ENCODE measurements at regions not wholly inside any gene's neighbourhood (a gene's known extent, or its start where the extent isn't known, plus 50 kb on each side); places are given as distances from the start of the nearest gene placed in this dataset.
"Not testable (repeated sequence)": the region's sequence is repeated elsewhere in the genome, so short reads cannot be mapped to it uniquely, and the experiment has no call there.

DNA sequence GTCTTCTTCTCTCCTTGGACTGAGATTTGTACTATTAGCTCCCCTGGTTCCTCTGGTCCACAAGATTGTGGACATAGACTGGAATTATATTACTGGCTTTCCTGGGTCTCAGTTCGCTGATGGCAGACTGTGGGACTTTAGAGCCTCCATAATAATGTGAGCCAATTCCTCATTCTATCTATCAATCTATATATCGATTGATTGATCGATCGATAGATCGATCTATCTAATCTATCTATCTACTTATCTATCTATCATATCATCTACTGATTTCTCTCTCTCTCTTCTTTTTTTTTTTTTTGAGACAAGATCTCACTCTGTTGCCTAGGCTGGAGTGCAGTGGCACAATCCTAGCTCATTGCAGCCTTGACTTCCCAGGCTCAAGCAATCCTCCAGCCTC is 51.5 kb upstream of the DDR1 start:
- no peak for DNase-seq (ENCODE audit: low read depth in 2 of 3, low spot score in 2 of 3)

DNA sequence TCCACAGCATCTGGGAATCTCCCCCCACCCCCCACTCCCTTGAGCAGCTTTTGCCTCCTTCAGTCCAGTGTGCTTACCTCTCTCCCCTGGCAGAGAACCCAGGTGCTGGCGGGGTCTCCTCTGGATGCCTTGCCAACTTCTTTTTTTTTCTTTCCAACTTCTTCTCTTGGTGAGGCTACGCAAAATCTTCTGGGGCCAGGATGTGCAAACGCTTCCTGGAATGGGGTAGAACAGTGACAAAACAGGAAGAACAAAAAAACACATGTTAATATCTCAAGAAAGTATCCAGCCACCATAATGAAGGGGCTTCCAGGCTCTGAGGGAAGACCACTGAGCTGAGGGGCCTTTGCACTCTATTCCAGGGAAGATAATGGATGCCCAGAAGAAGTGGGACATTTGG is 53.9 kb upstream of the DDR1 start:
- no peak for DNase-seq (ENCODE audit: low read depth in 2 of 3, low spot score in 2 of 3)

DNA sequence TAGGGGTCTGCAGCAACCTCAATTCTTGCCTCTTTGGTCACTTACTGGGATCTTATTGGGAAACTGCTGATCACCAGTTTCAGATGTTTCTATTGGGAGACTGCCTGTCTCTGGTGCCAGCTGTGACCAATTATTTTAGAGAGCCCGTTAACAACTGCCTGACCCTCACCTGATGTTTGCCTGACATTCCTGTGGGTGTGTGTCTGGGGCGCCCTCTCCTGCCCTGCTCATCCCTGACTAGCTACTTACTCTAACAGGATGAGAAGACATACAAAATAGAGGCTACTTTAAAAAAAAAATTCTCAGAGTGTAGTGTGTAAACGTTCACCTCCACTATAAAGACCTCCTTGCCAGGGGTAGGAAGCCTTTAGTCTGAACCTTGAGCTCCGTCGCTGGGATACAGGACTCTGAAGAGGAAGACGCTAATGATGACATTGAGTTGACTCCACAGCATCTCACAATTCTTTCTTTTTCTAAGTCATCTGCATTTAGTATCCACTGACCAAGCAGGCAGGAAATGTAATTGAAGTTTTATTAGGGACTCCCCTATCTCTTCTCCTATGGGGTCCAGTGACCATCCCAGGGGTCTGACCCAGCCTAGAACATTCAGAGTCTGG is 54.6 kb upstream of the DDR1 start:
- no peak for DNase-seq (ENCODE audit: low read depth in 2 of 3, low spot score in 2 of 3)

DNA sequence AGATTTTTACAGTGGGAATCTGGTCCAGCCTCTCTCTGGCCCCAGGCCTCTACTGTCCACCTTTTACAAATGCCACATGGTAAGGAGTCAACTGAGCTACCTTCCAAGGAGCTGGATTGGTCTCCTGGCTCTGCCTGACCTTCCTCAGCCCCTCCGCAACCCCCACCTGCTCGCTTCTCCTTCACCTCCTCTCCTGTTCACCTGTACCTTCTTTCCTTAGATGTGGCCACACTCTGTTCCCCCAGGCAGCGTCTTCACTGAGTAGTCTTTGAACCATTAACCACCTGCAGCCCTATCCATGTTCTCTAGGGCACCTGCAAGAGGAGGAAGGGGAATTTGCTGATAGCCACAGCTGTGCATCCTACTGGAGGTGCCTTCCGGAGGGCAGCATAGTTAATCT is 55.3 kb upstream of the DDR1 start:
- DNase-seq (ENCODE audit: low read depth in 2 of 3, low spot score in 2 of 3): no peak

DNA sequence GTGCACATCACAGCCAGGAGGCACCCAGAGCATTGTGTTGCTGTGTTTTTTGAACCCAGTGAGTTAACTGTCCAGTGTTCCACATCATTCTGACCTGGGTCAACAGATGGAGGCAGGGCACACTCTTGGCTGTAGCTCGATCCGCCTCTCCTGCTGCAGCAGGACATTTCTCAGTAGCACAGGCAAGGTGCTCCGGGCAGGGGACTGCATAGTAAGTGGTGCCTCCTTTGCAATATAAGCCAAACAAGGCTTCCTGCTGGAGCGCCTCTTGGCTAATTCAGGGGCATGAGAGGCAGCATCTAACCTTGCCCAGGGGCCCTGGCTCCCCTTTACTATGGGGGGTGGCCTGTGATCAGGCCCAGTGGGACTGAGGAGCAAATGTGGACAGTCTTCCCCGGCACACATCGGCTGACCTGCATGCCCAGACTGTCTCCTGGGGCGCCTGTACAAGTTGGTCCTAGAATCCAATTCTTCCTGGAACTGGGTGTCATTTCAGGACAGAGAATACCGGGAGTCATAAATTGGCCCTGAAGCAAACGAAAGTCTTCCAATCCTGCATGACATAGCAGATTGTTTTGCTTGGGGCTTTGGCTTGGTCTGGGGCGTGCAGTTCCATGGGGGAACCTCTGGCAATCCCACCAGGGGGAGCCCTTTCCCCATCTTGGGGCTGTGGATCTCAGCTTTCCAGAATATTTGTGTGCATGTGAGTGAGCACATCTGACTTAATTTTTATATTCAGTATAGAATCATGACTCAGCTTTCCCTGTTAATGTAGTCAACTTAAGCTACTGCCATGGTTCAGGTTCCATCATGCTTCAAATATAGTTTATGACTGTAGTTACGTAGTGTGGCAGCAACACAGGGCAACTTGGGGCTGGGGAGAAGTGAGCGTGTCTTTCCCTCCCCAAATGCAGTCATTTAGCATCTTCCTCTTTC is 56.0 kb upstream of the DDR1 start:
- peak in 2 of 3 experiments; percentile 61 to 72 for DNase-seq (ENCODE audit: low read depth in 2 of 3, low spot score in 2 of 3)

DNA sequence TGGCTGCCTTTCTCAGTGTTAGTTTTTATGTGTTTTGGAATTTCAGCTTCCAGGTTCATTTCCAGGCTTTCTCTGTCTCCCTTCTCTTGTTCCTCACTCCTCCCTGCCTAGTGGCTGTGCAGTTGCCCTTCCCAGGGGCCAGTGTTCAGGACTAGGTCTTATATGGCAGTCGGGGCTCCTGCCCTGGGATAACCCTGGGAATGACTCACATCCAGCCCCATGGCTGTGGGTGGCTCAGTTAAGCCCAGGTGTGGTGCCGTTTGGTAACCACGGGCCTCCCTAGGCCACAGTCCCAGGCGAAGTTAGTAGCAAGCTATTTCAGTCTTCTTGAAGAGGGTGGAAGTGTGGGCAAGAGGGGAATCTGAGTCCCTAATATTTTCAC is 57.4 kb upstream of the DDR1 start:
- no peak for DNase-seq (ENCODE audit: low read depth in 2 of 3, low spot score in 2 of 3)

DNA sequence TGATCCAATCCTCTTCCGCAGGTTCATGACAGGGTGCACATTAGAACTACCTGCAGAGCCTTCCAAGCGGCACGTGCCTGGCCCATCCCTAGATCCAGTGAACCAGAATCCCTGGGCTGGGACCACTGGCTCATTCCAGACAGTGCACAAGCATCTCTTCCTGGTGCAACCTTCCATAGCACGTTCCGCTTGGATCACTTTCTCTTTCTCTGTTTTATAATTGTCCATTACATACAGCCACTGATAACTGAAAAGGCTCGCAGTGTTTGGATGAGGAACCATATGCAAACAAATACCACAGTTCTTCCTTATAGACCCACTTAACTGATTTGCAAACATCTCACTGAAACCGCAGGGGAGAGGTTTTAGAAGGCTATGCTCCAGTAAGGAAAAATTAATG is 59.6 kb upstream of the DDR1 start:
- no peak for DNase-seq (ENCODE audit: low read depth in 2 of 3, low spot score in 2 of 3)

DNA sequence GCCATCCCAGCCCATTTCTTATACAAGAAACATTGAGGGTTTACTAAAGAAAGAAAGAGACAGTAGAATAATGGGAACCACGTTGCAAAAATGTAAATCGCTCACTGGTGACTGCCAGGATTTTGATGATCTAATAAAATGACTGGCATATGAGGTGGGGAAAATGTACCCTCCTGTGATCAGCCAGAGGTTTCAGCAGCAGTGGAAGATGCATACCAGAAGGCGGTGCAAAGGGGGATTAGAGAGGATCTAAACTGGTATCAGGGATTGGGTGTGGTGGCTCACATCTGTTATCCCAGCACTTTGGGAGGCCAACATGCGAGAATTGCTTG is 60.8 kb upstream of the DDR1 start:
- no peak for DNase-seq (ENCODE audit: low read depth in 2 of 3, low spot score in 2 of 3)

DNA sequence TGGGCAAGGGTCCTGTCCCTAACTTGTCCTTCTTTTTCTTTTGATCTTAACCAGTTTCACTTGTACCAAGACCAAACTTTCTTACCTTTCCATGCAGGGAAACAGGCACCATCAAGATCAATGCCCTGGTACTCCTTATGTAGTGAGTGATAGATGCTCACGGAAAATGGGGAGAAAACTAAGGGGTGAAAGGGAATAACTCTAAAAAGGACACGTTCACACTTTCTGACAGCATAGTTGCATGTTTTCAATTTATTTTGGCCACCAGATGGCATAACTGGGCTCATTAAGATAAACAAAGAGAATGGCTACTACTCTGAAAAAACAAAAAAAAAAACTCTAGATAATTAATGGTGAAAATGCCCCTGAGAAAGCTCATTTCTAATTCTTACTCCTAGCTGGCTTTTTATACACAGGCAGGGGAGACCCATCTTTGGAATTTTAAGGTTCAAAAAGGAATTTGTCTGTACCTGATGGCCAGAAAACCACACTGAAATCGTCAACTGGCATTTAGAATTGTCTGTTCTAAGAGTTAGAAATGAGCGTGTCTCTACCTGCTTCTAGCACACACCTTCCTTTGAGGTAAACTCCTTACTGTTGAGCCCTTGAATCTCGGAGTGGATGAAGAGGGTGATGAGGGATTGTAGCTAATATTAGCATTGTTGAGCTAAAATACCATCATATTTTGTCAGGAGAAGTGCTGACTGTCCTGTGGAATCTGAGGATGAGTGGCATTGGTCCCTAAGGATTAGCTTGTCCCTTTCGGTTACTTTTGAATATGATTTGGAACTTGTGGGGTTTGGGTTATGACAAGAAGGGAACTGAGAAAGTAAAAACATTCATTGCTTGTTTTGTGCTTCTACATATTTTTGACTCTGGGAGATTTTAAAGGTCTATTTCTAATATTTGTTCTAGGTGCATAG is 62.2 kb upstream of the DDR1 start:
- DNase-seq (ENCODE audit: low read depth in 2 of 3, low spot score in 2 of 3): no peak

DNA sequence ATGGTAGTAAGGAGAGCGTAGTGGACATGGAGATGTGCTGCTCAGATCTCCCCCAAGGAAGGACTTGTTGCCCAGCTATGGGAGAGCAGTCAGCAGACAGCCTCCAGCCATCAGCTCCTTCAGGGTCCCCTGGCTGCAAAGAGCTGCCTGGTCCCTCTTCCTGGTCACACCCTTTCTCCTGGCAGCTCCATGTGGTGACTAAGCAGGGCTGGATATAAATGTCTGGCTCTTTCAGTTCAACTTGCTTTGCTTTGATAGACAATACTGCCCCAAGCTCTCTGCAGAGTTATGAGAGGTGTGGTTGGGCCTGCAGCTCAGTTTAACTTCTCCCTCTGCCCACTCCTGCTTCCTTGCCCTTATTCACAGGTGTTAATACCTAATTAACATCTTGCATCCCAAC is 64.1 kb upstream of the DDR1 start:
- no peak for DNase-seq (ENCODE audit: low read depth in 2 of 3, low spot score in 2 of 3)

DNA sequence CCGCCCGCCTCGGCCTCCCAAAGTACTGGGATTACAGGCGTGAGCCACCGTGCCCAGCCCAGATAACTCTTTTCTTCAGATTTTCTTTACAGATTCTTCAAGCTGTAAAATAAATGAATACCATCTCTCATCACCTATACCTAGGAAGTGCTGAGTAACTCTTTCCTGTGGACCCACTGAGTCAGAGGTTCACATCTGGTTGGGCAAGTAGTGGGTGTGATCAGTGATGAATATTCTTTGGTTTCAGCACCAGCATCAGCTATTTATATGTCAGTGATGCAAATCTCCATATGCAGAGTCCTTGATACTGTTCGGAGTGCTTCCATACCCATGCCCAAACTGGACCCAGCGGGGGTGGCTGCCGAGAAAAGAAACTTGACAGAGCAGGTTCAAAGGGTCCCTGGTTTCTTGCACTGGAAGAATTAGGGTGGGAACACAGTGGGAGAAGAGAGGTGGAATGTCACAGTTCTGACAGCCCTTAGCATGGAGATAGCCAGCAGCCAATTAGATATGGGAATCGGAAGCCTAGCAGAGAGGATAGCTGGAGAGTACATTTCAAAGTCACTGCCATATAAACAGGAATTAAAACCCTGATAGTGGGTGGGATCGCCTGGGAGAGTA is 64.9 kb upstream of the DDR1 start:
- no peak for DNase-seq (ENCODE audit: low read depth in 2 of 3, low spot score in 2 of 3)

DNA sequence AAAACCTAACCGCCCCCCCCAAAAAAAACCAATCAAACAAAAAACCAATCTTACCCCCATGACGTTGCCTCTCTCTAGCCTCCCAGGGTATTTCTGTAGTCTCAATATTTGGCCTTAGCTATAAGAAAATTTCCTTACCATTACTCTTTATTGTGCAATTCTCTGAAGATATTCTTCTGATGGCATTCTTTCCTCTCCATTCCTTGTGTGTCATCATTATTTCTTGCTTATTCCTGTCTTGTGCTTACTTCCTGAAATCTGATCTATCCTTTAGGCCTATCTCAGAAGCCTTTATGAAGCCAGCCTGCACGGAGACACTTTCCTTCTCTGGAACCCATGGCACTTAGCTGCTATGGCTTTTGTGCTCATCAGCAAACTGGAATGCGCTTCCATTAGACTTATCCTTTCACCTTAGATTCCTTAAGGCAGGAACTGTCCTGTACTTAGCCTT is 65.9 kb upstream of the DDR1 start:
- no peak for DNase-seq (ENCODE audit: low read depth in 2 of 3, low spot score in 2 of 3)

DNA sequence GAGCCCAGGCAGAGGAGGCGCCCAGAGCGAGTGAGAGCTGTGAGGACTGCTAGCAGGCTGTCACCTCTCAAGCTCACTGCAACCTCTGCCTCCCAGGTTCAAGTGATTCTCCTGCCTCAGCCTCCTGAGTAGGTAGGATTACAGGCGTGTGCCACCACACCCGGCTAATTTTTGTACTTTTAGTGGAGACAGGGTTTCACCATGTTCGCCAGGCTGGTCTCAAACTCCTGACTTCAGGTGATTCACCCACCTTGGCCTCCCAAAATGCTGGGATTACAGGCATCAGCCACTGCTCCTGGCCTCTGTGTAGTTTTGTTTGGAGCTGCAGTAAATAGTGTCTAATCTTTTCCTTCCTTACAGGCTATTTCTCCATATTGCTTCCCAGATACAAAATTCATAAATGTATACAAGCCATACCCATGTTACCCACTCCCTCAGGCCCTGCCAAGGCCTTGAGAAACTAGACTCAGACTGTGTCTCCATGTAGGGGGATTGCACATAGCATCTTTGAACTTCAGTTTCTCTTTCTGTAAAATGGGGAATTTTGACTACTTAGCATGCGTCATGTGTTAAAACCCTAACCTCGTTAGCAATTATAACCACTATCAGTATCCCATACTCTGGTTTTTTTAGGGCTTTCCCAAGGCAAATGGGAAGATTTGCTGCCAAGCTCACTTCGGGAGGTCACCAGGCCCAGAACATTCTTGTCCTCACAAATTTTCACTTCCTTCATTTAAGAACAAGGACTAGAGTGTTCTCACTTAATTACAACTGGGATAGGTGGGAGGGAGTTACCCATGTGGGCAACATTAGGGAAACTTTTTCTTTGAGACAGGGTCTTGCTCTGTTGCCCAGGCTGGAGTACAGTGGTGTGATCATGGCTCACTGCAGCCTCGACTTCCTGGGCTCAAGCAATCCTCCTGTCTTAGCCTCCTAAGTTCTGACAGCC is 67.3 kb upstream of the DDR1 start:
- no peak for DNase-seq (ENCODE audit: low read depth in 2 of 3, low spot score in 2 of 3)

DNA sequence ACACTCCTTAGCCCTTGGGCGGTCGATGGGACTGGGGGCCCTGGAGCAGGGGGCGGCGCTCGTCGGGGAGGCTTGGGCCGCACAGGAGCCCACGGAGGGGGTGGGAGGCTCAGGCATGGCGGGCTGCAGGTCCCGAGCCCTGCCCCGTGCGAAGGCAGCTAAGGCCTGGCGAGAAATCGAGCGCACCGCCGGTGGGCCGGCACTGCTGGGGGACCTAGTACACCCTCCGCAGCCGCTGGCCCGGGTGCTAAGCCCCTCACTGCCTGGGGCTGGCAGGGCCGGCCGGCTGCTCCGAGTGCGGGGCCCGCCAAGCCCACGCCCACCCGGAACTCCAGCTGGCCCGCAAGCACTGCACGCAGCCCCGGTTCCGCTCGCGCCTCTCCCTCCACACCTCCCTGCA is 68.0 kb upstream of the DDR1 start:
- DNase-seq (ENCODE audit: low read depth in 2 of 3, low spot score in 2 of 3): not testable (repeated sequence)

DNA sequence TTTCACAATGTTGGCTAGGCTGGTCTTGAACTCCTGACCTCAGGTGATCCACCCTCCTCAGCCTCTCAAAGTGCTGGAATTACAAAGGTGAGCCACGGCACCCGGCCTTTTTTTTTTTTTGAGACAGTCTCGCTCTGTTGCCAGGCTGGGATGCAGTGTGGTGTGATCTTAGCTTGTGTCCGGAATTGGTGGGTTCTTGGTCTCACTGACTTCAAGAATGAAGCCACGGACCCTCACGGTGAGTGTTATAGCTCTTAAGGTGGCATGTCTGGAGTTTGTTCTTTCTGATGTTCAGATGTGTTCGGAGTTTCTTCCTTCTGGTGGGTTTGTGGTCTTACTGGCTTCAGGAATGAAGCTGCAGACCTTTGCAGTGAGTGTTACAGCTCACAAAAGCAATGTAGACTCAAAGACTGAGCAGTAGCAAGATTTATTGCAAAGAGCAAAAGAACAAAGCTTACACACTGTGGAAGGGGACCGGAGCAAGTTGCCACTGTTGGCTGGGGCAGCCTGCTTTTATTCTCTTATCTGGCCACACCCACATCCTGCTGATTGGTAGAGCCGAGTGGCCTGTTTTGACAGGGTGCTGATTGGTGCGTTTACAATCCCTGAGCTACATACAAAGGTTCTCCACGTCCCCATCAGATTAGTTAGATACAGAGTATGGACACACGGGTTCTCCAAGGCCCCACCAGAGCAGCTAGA is 69.1 kb upstream of the DDR1 start:
- DNase-seq (ENCODE audit: low read depth in 2 of 3, low spot score in 2 of 3): not testable (repeated sequence)

DNA sequence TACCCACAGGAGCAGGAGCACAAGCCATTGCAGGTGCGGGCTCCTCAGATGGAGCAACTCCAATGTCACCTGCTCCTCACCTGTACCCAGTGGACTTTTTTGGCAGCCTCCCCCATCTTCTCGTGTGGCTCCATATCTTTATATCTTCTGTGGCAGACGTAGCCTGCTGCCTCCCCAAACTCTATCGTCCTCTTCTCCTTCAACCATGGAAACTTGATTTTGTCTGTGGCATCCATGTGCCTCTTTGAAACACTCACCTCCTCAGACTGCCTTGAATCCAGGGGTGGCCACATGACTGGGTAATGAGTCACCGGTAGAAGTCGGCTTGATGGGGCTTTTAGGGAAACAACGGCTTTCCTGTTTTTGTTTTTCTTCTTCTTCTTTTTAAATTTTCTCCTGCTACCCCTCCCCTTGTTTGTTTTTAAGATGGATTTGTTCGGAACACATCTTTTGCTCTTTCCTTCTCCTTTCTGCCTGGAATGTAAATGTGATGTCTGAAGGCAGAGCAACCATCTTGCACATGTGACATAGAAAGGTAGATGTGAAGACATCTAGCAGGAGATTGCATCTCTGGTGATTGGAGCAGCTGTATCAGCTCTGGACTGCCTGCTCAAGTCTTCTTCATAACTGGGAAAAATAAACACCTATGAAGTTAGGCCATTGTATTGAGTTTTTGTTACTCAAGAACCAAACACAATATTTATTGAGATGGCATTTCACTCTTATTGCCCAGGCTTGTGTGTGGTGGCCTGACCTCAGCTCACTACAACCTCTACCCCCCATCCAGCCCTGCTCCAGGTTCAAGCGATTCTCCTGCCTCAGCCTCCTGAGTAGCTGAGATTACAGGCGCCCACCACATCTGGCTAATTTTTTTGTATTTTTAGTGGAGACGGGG is 69.9 kb upstream of the DDR1 start:
- no peak for DNase-seq (ENCODE audit: low read depth in 2 of 3, low spot score in 2 of 3)

DNA sequence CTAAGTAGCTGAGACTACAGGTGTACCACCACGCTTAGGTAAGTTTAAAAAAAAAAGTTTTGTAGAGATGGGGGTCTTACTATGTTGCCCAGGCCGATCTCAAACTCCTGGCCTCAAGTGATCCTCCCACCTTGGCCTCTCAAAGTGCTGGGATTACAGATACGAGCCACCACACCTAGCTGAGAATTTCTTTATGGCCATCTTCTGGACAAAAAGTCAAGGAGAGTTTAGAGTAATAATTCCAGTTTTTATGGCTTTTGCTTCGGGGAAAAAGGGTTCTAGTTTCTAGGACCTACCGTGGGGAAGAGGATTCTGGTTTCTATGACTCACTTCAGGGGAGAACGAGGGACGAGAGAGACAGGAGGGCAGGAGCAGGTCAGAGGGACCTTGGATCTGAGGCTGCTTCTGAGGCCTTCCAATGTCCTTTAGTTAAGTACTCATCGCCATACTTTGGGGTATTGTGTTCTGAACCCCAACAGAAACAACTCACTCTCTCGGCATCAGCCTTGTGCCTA is 69.3 kb upstream of the IER3 start:
- DNase-seq (ENCODE audit: low read depth in 2 of 3, low spot score in 2 of 3): no peak

DNA sequence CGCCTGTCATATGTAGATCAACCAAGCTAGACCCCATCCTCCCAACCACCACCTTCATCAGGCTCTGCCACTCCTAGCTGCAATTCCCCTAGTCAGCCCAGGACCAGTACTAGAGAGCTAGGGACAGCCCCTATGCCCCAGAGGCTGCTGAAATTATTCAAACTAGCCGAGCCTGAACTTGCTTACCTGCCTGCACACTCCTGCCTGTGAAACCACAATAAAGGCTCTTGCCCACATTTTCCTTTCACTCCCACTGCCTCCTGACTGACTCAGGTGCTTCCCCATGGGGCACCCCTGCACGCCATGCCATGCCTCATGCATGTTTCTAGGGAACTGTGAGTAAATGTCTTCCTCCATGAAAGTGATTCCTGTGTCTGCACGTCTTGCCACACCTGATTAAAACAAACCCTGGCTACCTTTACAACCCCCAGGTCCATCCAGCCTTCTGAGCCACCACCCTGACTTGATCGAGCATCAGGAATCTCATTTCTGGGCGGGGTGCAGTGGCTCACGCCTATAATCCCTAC is 66.5 kb upstream of the IER3 start:
- DNase-seq (ENCODE audit: low read depth in 2 of 3, low spot score in 2 of 3): peak in 2 of 3 experiments; percentile 58 to 67
